Heart left ventricle (tissue), 13 donors: ENCODE measurements at regions not wholly inside any gene's neighbourhood (a gene's known extent, or its start where the extent isn't known, plus 50 kb on each side); places are given as distances from the start of the nearest gene placed in this dataset.

Experiments
- CTCF ChIP-seq, 12 donors: fragments of 200-600 bp; sonication (generic) in 4 of 12; IDR thresholded peaks; one replicate each; pipeline versions ENCODE4 v1.5.0 to v1.8.0; 2018 to 2022; ENCODE audit warnings: antibody characterized with exemption in 12 of 12, mild to moderate bottlenecking in 5 of 12
- POLR2A ChIP-seq, 2 donors: fragments of 450-650 bp; IDR thresholded peaks; one replicate each; pipeline ENCODE4 v1.6.1; 2017; ENCODE audit warnings: antibody characterized with exemption in 2 of 2, mild to moderate bottlenecking in 2 of 2, moderate library complexity in 2 of 2
- donor health status: ischemic (EF 13 %, LVEDD 7.1; RV severe dilation, severe dysfunction).
- donor health status: DM: no; HTN: yes; CAD: no.
- donor health status: DM: no; HTN: no; CAD: no.
- donor health status: ischemic (EF 25% LVEDD 6.9; RV normal size, moderate dysfunction).
- donor health status: ischemic (EF 25% LVEDD 5.7; RV mildly dilated, moderate dysfunction).
- donor health status: ischemic (EF 35%, LVEDD 5.7; RV mildly dilated, moderate dysfunction).
- donor health status: nonischemic (EF 11% LVEDD 7.7; RV severe dilation, severe dysfunction).
- donor health status: DM: yes; HTN: yes; CAD: no.
- donor health status: PGD.
- donor health status: ischemic (EF 29% LVEDD 5.4; RV normal size, mild dysfunction).
- donor health status: nonischemic (EF 23%, LVEDD 6.1; RV moderate dilation, normal function).

DNA sequence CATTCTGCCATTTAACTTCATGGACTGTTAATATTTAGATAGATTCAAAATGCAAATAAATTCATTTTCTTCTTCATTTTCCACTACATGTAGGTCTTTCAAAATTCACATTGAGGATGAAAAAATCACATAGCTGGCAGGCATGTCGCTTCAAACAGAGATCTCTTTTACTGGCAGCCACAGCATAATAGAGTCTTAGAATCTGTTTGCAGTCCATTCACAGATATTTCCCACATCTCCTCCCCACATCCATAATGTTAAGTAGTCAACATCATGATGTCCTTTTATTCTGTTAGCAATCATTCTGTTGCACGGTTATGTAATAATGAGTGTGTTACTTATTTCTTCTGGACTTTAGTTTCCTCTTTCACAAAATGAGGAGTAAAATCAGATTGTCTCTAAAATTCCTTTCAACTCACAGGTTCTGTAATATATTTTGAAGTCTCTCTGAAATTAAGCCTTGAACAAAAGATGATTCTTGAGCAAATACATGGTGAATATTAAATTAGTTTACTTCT is 257.5 kb upstream of the SNX7 start:
- TF ChIP-seq CTCF (IDR thresholded peaks at IDR 0.05): no peak
- TF ChIP-seq POLR2A (IDR thresholded peaks at IDR 0.05): no peak
